ENCODE measurements at regions not wholly inside any gene's neighbourhood (a gene's known extent, or its start where the extent isn't known, plus 50 kb on each side); places are given as distances from the start of the nearest gene placed in this dataset.

- no peak for TF ChIP-seq Cebpa-rat (IDR thresholded peaks at IDR 0.05)
- no peak overlapping the region for H3K4me2 ChIP-seq
- no peak overlapping the region for H3K27ac ChIP-seq
- H3K9me3 ChIP-seq (replicated peaks in 1 of 11) = peaks cover 0 to 5% (median 3%) of the 10 kb centered on the region in 11 experiments; a peak in 14 of 22 replicates
- no peak overlapping the region for H3K4me3 ChIP-seq
- H3K27me3 ChIP-seq = no peaks in the 10 kb centered on the region
- no peaks in the 10 kb centered on the region for H3K4me1 ChIP-seq
- H4K20me1 ChIP-seq = no peaks in the 10 kb centered on the region
- H3K9ac ChIP-seq = no peak overlapping the region
- no peaks in the 10 kb centered on the region for H3K36me3 ChIP-seq
Observed at GRCh38 chr12:45591635-45592034, 137.9 kb upstream of the ARID2 start.

- no peak overlapping the region for H3K9ac ChIP-seq
- no peak overlapping the region for H3K4me2 ChIP-seq
- H3K36me3 ChIP-seq = no peaks in the 10 kb centered on the region
- no peaks in the 10 kb centered on the region for H3K9me3 ChIP-seq (replicated peaks in 1 of 11)
- no peaks in the 10 kb centered on the region for H3K27me3 ChIP-seq
- H4K20me1 ChIP-seq = no peaks in the 10 kb centered on the region
- no peak for TF ChIP-seq Cebpa-rat (IDR thresholded peaks at IDR 0.05)
- no peak overlapping the region for H3K27ac ChIP-seq
- H3K4me1 ChIP-seq = no peaks in the 10 kb centered on the region
- no peak overlapping the region for H3K4me3 ChIP-seq
Observed at GRCh38 chr12:45596366-45596765, 133.1 kb upstream of the ARID2 start.

GRCh38 chr12:45598336-45598735, 131.2 kb upstream of the ARID2 start:
- no peak for TF ChIP-seq Cebpa-rat (IDR thresholded peaks at IDR 0.05)
- Histone ChIP-seq H3K36me3 (no peaks in the 10 kb centered on the region), H4K20me1 (no peaks in the 10 kb centered on the region), H3K27me3 (no peaks in the 10 kb centered on the region), H3K9me3 (replicated peaks in 1 of 11) (no peaks in the 10 kb centered on the region), H3K4me2 (no peak overlapping the region), H3K27ac (no peak overlapping the region), H3K4me3 (no peak overlapping the region), H3K9ac (no peak overlapping the region), H3K4me1 (no peaks in the 10 kb centered on the region)

GRCh38 chr12:45598761-45599160, 130.7 kb upstream of the ARID2 start:
- Histone ChIP-seq H3K27me3 (no peaks in the 10 kb centered on the region), H3K36me3 (no peaks in the 10 kb centered on the region), H3K9ac (no peak overlapping the region), H3K27ac (no peak overlapping the region), H3K4me3 (no peak overlapping the region), H3K4me2 (no peak overlapping the region), H3K9me3 (replicated peaks in 1 of 11) (no peaks in the 10 kb centered on the region), H4K20me1 (no peaks in the 10 kb centered on the region), H3K4me1 (no peaks in the 10 kb centered on the region)
- no peak for TF ChIP-seq Cebpa-rat (IDR thresholded peaks at IDR 0.05)

GRCh38 chr12:45599196-45599595, 130.3 kb upstream of the ARID2 start:
- Histone ChIP-seq H3K4me2 (no peak overlapping the region), H3K36me3 (no peaks in the 10 kb centered on the region), H3K27me3 (no peaks in the 10 kb centered on the region), H3K9ac (no peak overlapping the region), H3K4me1 (no peaks in the 10 kb centered on the region), H3K4me3 (no peak overlapping the region), H4K20me1 (no peaks in the 10 kb centered on the region), H3K27ac (no peak overlapping the region), H3K9me3 (replicated peaks in 1 of 11) (peaks cover 0 to 2% (median 0%) of the 10 kb centered on the region in 11 experiments; a peak in 1 of 22 replicates)
- no peak for TF ChIP-seq Cebpa-rat (IDR thresholded peaks at IDR 0.05)

GRCh38 chr12:45601390-45601789, 128.1 kb upstream of the ARID2 start:
- Histone ChIP-seq H3K4me1 (no peaks in the 10 kb centered on the region), H3K4me2 (no peak overlapping the region), H3K9me3 (replicated peaks in 1 of 11) (peaks cover 12 to 24% (median 20%) of the 10 kb centered on the region in 11 experiments; a peak in 18 of 22 replicates), H3K27ac (no peak overlapping the region), H3K27me3 (no peaks in the 10 kb centered on the region), H3K9ac (no peak overlapping the region), H4K20me1 (no peaks in the 10 kb centered on the region), H3K4me3 (no peak overlapping the region), H3K36me3 (no peaks in the 10 kb centered on the region)
- no peak for TF ChIP-seq Cebpa-rat (IDR thresholded peaks at IDR 0.05)

- H3K4me2 ChIP-seq = no peak overlapping the region
- no peak overlapping the region for H3K9ac ChIP-seq
- no peak overlapping the region for H3K27ac ChIP-seq
- no peaks in the 10 kb centered on the region for H3K4me1 ChIP-seq
- no peak for TF ChIP-seq Cebpa-rat (IDR thresholded peaks at IDR 0.05)
- no peak overlapping the region for H3K4me3 ChIP-seq
- no peaks in the 10 kb centered on the region for H4K20me1 ChIP-seq
- H3K36me3 ChIP-seq = no peaks in the 10 kb centered on the region
- H3K27me3 ChIP-seq = no peaks in the 10 kb centered on the region
- peaks cover 12 to 26% (median 21%) of the 10 kb centered on the region in 11 experiments; a peak in 18 of 22 replicates for H3K9me3 ChIP-seq (replicated peaks in 1 of 11)
Observed at GRCh38 chr12:45601888-45602287, 127.6 kb upstream of the ARID2 start.

- TF ChIP-seq Cebpa-rat (IDR thresholded peaks at IDR 0.05) = no peak
- Histone ChIP-seq H3K9me3 (replicated peaks in 1 of 11) (peaks cover 12 to 26% (median 21%) of the 10 kb centered on the region in 11 experiments; a peak in 18 of 22 replicates), H3K4me3 (no peak overlapping the region), H3K4me1 (no peaks in the 10 kb centered on the region), H3K36me3 (no peaks in the 10 kb centered on the region), H3K27me3 (no peaks in the 10 kb centered on the region), H3K27ac (no peak overlapping the region), H3K9ac (no peak overlapping the region), H4K20me1 (no peaks in the 10 kb centered on the region), H3K4me2 (no peak overlapping the region)
Observed at GRCh38 chr12:45605624-45606023, 123.9 kb upstream of the ARID2 start.

- Histone ChIP-seq H3K9me3 (replicated peaks in 1 of 11) (peaks cover 1 to 5% (median 4%) of the 10 kb centered on the region in 11 experiments; a peak in 14 of 22 replicates), H3K9ac (no peak overlapping the region), H3K27me3 (no peaks in the 10 kb centered on the region), H3K4me3 (no peak overlapping the region), H3K27ac (no peak overlapping the region), H3K36me3 (no peaks in the 10 kb centered on the region), H3K4me1 (peaks cover 0 to 10% (median 7%) of the 10 kb centered on the region in 10 experiments; a peak in 10 of 20 replicates), H3K4me2 (no peak overlapping the region), H4K20me1 (no peaks in the 10 kb centered on the region)
- no peak for TF ChIP-seq Cebpa-rat (IDR thresholded peaks at IDR 0.05)
Observed at GRCh38 chr12:45611061-45611460, 118.4 kb upstream of the ARID2 start.

- no peak overlapping the region for H3K27ac ChIP-seq
- no peaks in the 10 kb centered on the region for H3K36me3 ChIP-seq
- no peaks in the 10 kb centered on the region for H3K27me3 ChIP-seq
- no peak overlapping the region for H3K4me2 ChIP-seq
- H3K9me3 ChIP-seq (replicated peaks in 1 of 11) = peaks cover 0 to 1% (median 0%) of the 10 kb centered on the region in 11 experiments; a peak in 4 of 22 replicates
- no peak overlapping the region for H3K4me3 ChIP-seq
- no peak overlapping the region for H3K9ac ChIP-seq
- no peak for TF ChIP-seq Cebpa-rat (IDR thresholded peaks at IDR 0.05)
- H3K4me1 ChIP-seq = peaks cover 0 to 10% (median 7%) of the 10 kb centered on the region in 10 experiments; a peak in 10 of 20 replicates
- H4K20me1 ChIP-seq = no peaks in the 10 kb centered on the region
Observed at GRCh38 chr12:45611495-45611894, 118.0 kb upstream of the ARID2 start.
